NB4 (cell line): ENCODE measurements at regions not wholly inside any gene's neighbourhood (a gene's known extent, or its start where the extent isn't known, plus 50 kb on each side); places are given as distances from the start of the nearest gene placed in this dataset.

Experiments used
- POLR2A ChIP-seq: IDR thresholded peaks from 2 replicates; pipeline ENCODE4 v1.6.1; 2011; ENCODE audit warnings: mild to moderate bottlenecking; ENCODE audit not compliant: insufficient read length; ENCODE audit errors: extremely low read depth
- TF ChIP-seq, protein P1 (sequence below): IDR thresholded peaks from one replicate; pipeline ENCODE4 v1.5.1; 2012; ENCODE audit warnings: low read depth, low read length

DNA sequence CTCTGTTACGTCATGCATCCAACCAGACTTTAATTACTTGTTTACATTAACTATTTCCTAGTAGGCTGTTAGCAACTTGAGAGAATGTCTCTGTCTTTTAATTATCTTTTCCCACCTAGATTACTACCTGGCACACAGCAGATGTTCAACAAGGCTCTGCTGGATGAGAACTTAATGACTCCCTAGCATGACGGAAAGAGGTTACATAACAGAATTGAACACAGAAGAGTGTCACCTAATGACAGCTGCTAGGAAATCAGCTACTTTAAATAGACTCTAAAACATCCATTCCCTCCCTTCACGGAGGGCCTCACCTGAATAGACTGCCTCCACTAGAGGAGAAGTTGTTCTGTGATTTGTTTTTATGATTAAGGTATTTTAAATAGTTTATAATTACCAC lies 110.8 kb downstream of the TEX29 start:
- TF ChIP-seq, protein P1, sequence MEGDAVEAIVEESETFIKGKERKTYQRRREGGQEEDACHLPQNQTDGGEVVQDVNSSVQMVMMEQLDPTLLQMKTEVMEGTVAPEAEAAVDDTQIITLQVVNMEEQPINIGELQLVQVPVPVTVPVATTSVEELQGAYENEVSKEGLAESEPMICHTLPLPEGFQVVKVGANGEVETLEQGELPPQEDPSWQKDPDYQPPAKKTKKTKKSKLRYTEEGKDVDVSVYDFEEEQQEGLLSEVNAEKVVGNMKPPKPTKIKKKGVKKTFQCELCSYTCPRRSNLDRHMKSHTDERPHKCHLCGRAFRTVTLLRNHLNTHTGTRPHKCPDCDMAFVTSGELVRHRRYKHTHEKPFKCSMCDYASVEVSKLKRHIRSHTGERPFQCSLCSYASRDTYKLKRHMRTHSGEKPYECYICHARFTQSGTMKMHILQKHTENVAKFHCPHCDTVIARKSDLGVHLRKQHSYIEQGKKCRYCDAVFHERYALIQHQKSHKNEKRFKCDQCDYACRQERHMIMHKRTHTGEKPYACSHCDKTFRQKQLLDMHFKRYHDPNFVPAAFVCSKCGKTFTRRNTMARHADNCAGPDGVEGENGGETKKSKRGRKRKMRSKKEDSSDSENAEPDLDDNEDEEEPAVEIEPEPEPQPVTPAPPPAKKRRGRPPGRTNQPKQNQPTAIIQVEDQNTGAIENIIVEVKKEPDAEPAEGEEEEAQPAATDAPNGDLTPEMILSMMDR: no peak
- no peak for TF ChIP-seq POLR2A
